ENCODE measurements at regions not wholly inside any gene's neighbourhood (a gene's known extent, or its start where the extent isn't known, plus 50 kb on each side); places are given as distances from the start of the nearest gene placed in this dataset.

DNA sequence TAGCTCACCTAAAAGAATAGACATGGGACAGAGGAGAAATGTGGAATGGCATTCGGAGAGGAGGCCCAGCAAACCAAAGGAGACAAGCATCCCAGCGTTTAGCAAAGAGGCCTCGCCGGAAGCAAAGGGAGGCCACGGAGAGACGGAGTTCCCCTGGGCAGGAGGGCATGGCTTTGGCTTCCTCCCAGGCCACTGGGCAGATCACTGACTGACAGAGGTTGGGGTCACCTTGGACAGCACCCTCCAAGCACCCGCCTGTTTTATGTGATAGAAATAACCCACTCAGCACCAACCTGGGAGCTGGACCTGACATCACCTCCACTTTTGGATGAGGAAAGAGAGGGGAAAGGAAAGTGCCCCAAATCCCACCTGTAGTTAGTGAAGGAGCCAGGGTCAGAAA is 434.1 kb downstream of the BRD1 start:
- H3K27me3 ChIP-seq (replicated peaks in 1 of 7): peaks cover 0 to 40% (median 0%) of the 10 kb centered on the region in 7 donors

DNA sequence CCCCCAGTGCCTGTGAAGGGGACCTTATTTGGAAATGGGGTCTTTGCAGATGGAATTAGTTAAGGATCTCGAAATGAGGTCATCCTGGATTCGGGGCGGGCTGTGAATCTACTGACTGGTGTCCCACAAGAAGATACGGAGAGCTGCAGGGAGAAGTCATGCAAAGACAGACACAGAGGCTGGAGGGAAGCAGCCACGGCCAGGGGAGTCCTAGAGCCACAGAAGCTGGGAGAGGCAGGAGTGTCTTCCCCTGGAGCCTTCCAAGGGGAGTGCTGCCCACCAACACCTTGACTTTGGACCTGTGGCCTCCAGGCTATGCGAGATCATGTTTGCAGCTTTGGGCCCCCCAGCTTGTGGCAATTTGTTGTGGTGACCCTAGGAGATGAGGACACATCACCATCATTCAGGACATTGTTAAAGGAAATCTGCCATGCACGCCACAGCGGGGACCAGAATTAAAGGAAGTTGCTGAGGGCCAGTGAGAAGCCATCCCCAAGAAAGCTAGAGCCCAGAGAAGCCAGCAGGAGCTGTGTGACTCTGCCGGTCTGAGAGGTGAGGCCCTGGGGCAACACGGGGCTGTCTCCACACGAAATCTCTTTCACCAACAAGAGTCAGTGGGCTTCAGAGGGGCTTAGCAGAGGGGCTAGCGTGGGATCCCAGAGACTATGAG is 434.7 kb downstream of the BRD1 start:
- no peak overlapping the region for H3K4me3 ChIP-seq
- H3K9me3 ChIP-seq: peaks cover 0 to 24% (median 13%) of the 10 kb centered on the region in 8 donors
- no peak for DNase-seq
- TF ChIP-seq POLR2A (IDR thresholded peaks at IDR 0.05) (no peak), POLR2AphosphoS5 (IDR thresholded peaks at IDR 0.05) (no peak), CTCF (IDR thresholded peaks at IDR 0.05 in 8 of 11, conservative IDR thresholded peaks at IDR 0.05 in 3 of 11) (no peak)
- peaks cover 0 to 35% (median 0%) of the 10 kb centered on the region in 7 donors for H3K27me3 ChIP-seq (replicated peaks in 1 of 7)
- intact Hi-C loops (cut with DNase I; ENCODE audit: low total_unique reads): no loop called here
- 71 to 82% (median 76%) methylated on average over 11 to 12 of the region's 12 CpGs for WGBS, 5 donors
- H3K4me1 ChIP-seq: no peaks in the 10 kb centered on the region
- no peaks in the 10 kb centered on the region for H3K36me3 ChIP-seq
- H3K27ac ChIP-seq: no peak overlapping the region

More for the DNA sequence above, 434.1 kb downstream of the BRD1 start:
- DNase-seq: no peak
- H3K4me3 ChIP-seq: no peak overlapping the region
- WGBS, 5 donors: 77 to 90% (median 83%) methylated on average over 7 of the region's 7 CpGs
- TF ChIP-seq POLR2AphosphoS5 (IDR thresholded peaks at IDR 0.05) (no peak), POLR2A (IDR thresholded peaks at IDR 0.05) (no peak), CTCF (IDR thresholded peaks at IDR 0.05 in 8 of 11, conservative IDR thresholded peaks at IDR 0.05 in 3 of 11) (no peak)
- H3K36me3 ChIP-seq: no peaks in the 10 kb centered on the region
- intact Hi-C loops (cut with DNase I; ENCODE audit: low total_unique reads): no loop called here
- H3K27ac ChIP-seq: no peak overlapping the region
- H3K9me3 ChIP-seq: peaks cover 0 to 22% (median 12%) of the 10 kb centered on the region in 8 donors
- H3K4me1 ChIP-seq: no peaks in the 10 kb centered on the region

GRCh38 chr22:49392247-49392646 is 435.4 kb downstream of the BRD1 start:
- DNase-seq: peak; percentile 18
- 79 to 89% (median 83%) methylated on average over 5 to 6 of the region's 6 CpGs for WGBS, 5 donors
- H3K4me3 ChIP-seq: no peak overlapping the region
- TF ChIP-seq POLR2A (IDR thresholded peaks at IDR 0.05) (no peak), CTCF (IDR thresholded peaks at IDR 0.05 in 8 of 11, conservative IDR thresholded peaks at IDR 0.05 in 3 of 11) (no peak), POLR2AphosphoS5 (IDR thresholded peaks at IDR 0.05) (no peak)
- peaks cover 0 to 24% (median 13%) of the 10 kb centered on the region in 8 donors for H3K9me3 ChIP-seq
- intact Hi-C loops (cut with DNase I; ENCODE audit: low total_unique reads): no loop called here
- H3K4me1 ChIP-seq: no peaks in the 10 kb centered on the region
- peaks cover 0 to 32% (median 0%) of the 10 kb centered on the region in 7 donors for H3K27me3 ChIP-seq (replicated peaks in 1 of 7)
- no peak overlapping the region for H3K27ac ChIP-seq
- no peaks in the 10 kb centered on the region for H3K36me3 ChIP-seq

- Histone ChIP-seq H3K27ac (no peak overlapping the region), H3K27me3 (replicated peaks in 1 of 7) (peaks cover 0 to 32% (median 0%) of the 10 kb centered on the region in 7 donors), H3K36me3 (no peaks in the 10 kb centered on the region), H3K4me3 (no peak overlapping the region), H3K4me1 (no peaks in the 10 kb centered on the region), H3K9me3 (peaks cover 0 to 24% (median 13%) of the 10 kb centered on the region in 8 donors)
- intact Hi-C loops (cut with DNase I; ENCODE audit: low total_unique reads): no loop called here
- DNase-seq: peak; percentile 28
- 87 to 93% (median 90%) methylated on average over 13 to 18 of the region's 18 CpGs for WGBS, 5 donors
- no peak for TF ChIP-seq CTCF (IDR thresholded peaks at IDR 0.05 in 8 of 11, conservative IDR thresholded peaks at IDR 0.05 in 3 of 11)
- no peak for TF ChIP-seq POLR2A (IDR thresholded peaks at IDR 0.05)
- no peak for TF ChIP-seq POLR2AphosphoS5 (IDR thresholded peaks at IDR 0.05)
Observed at GRCh38 chr22:49391436-49391835, 436.2 kb downstream of the BRD1 start.

Data from spleen (tissue), 11 donors.